TTC549 (cell line): ENCODE measurements at regions not wholly inside any gene's neighbourhood (a gene's known extent, or its start where the extent isn't known, plus 50 kb on each side); places are given as distances from the start of the nearest gene placed in this dataset.

Source experiments
- FAIRE-seq: peaks from 2 replicates; lab custom pipeline; 2012; peaks lifted over from hg19 to GRCh38; lab: Jason Lieb, UNC

- FAIRE-seq, result no peak
Observed at GRCh38 chr15:62612183-62612733, 430.3 kb upstream of the TPM1 start.

GRCh38 chr15:62612771-62613170, 429.8 kb upstream of the TPM1 start:
- FAIRE-seq, result no peak

- FAIRE-seq, result no peak
Observed at GRCh38 chr15:62616746-62617145, 425.8 kb upstream of the TPM1 start.

GRCh38 chr15:62617741-62618140, 424.8 kb upstream of the TPM1 start:
- FAIRE-seq, result no peak

- FAIRE-seq, result no peak
Observed at GRCh38 chr15:62618432-62618831, 424.1 kb upstream of the TPM1 start.

GRCh38 chr15:62618846-62619504, 423.6 kb upstream of the TPM1 start:
- FAIRE-seq, result no peak

- FAIRE-seq, result no peak
Observed at GRCh38 chr15:62619526-62619925, 423.0 kb upstream of the TPM1 start.

- no peak for FAIRE-seq
Observed at GRCh38 chr15:62622775-62623174, 419.8 kb upstream of the TPM1 start.

- FAIRE-seq, result no peak
Observed at GRCh38 chr15:62624547-62625378, 417.8 kb upstream of the TPM1 start.

GRCh38 chr15:62625429-62626033, 417.0 kb upstream of the TPM1 start:
- FAIRE-seq, result no peak

- FAIRE-seq, result no peak
Observed at GRCh38 chr15:62626903-62627302, 415.6 kb upstream of the TPM1 start.

GRCh38 chr15:62631076-62631724, 411.3 kb upstream of the TPM1 start:
- FAIRE-seq, result no peak

GRCh38 chr15:62636823-62637573, 405.5 kb upstream of the TPM1 start:
- no peak for FAIRE-seq

GRCh38 chr15:62637574-62637897, 405.0 kb upstream of the TPM1 start:
- FAIRE-seq, result no peak

- no peak for FAIRE-seq
Observed at GRCh38 chr15:62637950-62638619, 404.5 kb upstream of the TPM1 start.

- FAIRE-seq, result no peak
Observed at GRCh38 chr15:62639432-62639831, 403.1 kb upstream of the TPM1 start.

GRCh38 chr15:62639906-62640605, 402.5 kb upstream of the TPM1 start:
- no peak for FAIRE-seq

GRCh38 chr15:62641825-62642224, 400.7 kb upstream of the TPM1 start:
- no peak for FAIRE-seq

- no peak for FAIRE-seq
Observed at GRCh38 chr15:62643572-62643971, 399.0 kb upstream of the TPM1 start.

- no peak for FAIRE-seq
Observed at GRCh38 chr15:62644216-62644888, 398.2 kb upstream of the TPM1 start.
